Fibroblast of skin of scalp (primary cell): ENCODE measurements at regions not wholly inside any gene's neighbourhood (a gene's known extent, or its start where the extent isn't known, plus 50 kb on each side); places are given as distances from the start of the nearest gene placed in this dataset.

Experiments used
- DNase-seq: peaks from one replicate; pipeline ENCODE4 v3.0.0-alpha.2; 2013

DNA sequence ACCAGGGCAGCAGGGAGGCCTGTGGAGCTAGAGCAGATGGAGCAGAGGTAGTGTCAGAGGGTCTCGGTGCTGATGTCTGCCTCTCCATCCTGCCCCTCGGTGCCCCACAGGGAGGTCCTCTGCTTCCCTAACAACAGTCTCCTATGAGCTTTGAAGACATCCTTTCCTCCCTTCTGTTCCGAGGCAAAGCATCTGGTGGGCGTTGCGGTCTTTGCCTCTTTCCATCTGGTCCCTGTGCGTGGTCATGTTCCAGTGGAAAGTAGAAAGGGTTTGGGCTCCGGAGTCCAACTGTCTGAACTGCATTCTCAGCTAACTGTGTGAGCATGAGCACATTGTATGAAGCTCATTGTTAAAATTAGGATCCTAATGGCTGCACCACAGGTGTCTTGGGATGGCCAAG lies 370.6 kb downstream of the AACS start:
- no peak for DNase-seq

DNA sequence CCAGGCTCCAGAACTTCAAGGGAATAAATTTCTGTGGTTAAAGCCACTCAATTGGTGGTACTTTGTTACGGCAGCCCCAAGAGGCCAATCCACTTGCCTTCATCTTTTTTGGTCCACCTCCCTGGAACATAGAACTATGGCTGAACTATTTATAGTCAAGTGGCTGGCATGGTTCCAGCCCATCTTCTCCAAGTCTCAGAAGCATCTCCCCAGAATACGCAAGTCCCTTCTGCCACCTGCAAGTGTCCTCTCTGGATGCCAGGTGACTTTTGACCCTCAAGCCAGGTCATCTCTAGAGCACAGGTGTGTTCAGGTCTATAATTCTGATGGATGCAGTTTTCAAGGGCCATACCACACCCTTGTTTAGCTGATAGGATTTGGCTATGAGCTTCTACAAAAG lies 371.5 kb downstream of the AACS start:
- DNase-seq, result no peak

DNA sequence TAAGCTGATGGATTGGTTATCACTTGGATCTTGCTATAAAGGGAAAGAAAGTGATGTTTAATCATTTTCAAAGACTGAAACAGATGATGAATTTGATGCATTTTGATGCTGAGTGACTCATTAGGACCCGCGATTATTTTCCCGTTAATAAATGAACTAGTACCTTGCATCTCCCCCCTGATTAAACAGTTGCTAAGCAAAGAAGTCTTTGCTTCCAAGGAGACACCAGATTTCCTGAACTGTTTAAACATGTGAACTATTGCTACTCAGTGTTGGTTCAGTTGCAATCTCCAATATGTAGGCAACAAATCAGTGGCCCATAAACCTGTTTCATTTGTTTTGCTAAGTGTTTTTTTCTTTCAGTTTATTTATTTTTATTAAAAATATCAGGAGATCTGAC lies 375.2 kb downstream of the AACS start:
- DNase-seq, result no peak

DNA sequence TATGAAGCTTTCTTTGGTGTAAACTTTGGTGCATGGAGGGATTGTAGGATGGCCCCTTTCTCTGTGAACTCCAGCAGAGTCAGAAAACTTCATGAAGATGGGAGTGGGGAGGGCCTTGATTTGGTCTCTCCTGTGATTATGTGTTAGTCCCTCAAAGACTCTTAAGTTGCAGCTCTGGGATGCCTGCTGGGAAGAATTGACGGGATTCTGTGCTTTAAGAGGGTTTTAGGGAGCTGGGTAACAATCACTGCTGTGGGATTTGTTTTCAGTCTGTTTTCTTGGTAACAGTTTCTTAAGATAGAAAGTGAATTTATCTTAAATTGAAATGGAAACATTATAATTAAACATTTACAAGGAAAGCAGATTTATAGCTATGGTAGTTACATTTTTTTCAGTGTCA lies 378.1 kb downstream of the AACS start:
- no peak for DNase-seq

DNA sequence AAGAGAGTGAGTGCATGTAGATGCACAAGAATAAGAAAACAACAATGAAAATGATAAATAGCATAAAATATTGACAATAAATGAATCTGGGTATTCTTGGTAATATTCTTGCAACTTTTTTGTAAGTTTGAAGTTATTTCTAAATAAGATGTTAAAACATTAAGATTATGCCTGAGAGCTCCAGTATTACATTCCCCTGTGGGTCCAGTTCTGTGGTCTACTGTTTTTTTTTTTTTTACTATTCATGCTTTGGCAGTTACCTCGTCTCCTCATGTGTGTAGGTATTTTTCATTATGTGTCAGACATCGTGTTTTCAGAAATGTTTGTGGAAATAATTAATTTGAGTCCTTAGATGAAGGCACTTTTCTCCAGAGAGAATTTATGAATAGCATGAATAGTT lies 386.2 kb downstream of the AACS start:
- DNase-seq, result no peak

DNA sequence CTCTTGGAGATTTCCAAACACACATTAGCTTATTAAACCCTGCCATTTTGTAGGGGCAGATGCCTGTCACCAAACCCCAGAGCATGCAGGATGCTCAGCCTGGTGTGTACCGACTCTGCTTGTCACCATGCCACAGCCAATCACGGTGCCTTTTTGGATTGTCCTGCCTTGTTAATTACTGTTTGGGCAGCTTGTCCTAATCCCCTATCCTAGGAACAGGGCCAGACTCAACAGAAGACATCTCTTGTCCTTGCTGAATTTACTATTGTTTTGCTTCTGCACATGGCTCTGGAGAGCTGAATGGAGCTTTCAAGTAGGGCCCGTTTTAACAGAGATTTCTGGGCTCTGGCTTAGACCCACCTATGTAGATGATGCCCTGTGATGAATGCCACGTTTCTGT lies 388.5 kb downstream of the AACS start:
- no peak for DNase-seq

DNA sequence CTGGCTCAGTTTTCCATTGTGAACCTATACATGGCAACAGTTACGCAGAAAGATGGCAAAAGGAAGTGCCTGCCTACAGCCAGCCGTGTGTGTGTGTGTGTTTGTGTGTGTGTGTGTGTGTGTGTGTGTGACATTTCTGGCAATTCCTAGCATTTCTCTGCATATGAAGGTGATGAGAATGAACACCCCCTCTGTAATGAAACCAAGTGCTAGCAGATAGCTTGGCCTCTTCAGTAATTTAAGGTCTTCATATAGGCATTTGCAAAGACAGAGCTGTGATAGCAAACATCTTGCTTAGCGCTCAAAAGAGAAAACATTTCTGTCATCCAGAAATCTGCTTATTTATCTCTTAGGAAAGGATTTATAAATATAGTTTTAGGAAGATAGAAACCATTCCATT lies 389.1 kb downstream of the AACS start:
- no peak for DNase-seq

DNA sequence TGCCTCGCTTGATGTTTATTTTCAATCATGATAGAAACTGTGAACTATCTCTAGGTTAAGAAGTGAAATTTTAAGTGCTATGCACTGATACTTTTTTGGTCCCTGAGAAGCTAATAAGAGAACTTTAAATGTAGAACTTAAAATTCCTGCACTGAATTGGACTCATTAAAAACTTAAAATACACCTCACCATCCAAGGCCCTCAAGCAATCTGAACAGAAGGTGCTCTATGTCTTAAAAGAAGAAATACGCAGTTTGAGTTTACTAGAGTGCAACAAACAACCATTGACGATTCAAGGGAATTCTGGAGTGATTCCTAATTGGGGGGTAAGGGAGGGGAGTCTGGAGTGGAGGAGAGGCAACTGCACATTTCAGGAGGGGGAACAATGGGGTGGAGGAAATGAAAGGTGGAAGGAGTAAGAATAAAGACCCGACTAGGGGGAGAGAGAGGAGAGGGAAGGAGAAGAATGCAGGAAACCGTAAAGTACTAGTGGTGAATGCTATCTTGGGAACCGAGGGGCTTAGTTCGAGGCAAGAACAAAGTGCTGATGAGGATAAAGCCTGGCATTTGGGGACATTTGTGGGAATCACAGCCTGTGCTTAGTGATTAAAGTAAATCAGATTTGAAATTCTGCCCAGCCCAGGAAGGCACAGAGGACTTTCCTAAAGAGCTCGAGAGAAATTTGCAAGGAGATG lies 389.7 kb downstream of the AACS start:
- no peak for DNase-seq

DNA sequence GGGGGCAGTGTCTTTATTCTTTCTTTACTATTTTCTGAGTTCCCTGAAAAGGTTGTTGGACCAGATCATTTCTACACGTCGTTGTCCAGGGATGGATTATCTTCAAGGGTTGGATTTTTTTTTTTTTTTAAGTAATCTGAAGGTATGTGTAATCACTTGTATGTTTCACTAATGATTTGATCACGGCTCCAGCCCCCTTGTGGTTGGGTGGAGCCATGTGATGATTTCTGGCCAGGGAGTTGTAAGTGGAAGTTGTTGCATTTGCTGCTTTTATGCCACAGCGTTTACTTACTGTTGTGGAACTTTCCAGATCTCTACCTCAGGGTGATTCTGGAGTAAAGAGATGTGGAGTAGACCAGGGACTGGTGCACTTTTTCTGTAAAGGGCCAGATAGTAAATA lies 390.3 kb downstream of the AACS start:
- DNase-seq, result no peak

DNA sequence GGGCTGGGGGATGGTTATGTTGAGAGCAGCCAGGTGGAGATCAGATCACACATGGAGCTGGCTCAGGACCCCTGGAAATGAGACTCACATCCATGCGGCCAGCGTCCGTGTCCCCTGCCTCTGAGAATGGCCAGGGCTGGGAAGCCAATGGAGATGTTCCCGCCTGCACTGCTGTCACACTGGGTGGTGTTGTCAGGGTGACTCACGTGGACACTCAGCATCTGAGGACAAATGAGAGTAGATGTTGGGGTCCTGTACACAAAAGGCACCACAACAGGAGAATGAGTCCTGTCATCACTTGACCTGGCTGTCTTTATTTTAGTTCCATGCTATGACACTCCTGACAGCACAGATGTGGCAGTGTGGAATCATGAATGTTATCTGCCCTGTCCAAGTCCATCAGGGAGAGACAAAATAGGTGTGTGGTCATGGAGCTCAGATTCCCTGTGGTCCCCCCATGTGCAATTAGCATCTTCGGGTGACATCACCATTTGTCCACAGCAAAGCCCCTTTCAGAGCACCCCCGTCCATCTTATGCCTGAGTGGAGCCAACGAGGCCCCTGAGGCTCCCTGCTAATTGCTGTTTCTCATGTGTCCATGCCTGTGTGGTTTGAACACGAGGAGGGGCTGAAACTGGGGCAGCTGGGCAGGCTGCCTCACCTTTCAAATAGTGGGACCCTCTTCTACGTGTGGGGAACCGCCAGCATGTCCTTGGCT lies 393.5 kb downstream of the AACS start:
- DNase-seq, result no peak

DNA sequence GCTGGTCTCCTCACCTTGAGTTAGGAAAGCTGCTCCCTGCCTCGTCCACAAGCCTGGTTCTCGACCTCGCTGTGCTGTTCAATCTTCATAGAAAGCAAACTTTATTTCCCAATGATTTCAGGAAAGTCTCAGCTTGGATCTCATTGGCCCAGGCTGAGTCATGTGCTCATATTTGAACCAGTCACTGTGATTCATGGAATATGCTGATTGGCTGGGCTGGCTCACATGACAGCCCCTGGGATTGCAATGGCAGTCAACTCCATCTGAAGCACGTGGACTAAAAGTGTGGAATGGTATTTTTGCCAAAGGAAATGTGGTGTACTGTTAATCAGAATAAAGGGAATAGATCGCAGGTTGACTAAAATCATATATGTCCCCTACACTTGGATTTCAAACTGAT lies 396.6 kb downstream of the AACS start:
- DNase-seq, result no peak

DNA sequence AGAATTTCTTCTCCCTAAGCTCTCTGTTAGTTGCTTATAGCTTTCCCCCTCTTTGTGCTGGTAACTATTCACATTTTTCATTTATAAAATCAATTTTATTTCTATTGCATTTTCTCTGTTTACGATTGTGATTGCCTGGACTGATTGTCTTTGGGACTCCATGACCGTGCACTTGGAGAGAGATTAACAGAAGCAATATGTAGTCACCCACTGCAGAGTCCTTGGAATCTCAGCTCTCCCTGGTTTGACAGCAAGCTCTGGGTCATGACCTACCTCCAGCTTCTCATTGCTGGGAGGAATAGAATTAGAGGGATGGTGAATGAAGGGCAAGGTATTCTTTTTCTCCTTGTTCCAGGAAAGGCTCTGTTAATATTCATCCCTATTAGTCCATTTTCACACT lies 398.2 kb downstream of the AACS start:
- DNase-seq, result no peak

DNA sequence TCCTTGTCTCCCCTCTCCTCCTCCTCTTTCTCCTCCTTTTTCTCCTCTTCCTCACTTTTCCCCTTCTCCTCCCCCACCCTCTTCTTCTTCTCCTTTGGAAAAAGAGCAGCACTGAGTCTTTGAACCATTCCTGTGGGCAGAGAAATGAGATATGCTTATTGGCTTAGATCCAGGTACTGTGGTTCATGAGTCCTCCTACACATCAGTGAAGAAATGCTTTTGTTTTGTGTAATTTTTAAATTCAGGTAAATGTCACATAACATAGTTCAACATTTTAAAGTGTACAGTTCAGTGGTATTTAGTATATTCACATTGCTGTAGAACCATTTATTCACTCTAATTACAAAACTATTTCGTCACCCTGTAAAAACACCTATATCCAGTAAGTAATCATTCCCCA lies 402.1 kb downstream of the AACS start:
- DNase-seq, result no peak

DNA sequence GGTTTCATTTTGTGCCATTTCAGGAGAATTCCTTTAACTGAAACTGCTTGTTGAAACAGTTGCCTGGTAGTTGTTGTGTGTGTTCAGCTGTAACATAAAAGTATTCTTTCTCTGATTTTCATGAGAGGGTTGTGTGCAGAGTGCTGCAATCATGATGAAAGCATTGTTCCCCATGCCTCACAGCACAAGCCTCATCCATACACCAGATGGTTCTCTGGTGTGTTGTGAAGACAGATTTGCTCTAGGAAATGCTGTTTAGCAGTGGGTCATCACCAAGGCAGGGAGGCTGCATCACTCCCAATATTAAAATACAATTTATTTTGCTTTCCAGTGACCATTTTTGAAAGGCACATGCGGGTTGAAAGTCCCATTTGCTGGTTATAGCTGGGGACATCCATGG lies 404.4 kb downstream of the AACS start:
- DNase-seq, result no peak

DNA sequence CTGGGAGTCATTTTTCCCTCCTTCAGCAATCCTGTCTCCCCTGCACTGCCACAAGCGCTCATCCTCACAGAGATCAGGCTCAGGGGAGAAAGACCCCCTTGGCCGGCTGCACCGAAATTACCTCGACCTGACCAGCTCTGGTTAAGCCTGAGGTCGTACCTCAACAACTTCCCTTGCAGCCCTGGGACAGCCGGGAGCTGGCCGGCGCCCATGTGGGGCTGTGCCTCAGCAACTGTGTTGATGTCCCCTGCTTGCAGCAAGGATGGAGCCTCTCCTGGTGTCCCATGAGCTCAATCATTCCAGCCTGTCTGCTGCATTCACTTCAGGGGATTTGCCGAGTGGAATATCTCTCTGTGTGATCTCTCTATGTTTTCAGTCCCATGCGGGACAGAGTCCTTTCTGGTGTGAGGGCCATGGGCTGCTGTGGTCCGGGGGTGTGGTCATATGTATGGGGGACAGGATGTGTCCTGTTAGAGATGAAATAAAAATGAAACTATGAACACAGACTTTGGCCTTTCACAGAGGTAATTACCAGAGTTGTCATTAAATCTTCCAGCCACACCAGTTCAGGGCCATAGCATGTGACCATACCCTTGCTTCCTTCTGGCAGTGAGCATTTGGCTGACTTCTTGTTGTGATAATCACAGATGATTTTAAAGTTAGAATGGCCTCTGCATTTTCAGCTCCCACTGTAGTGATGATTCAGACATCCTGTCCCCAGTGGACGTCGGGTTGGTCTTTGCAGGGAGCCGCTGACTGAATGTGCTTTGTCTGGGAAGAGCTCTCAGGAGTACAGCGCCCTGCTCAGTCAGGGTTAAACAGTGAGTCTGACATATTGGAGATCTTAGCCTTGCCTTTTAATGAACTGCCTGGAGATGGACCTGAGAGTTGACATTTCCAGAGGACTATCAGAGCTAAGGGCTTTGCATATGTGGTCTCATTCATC lies 405.9 kb downstream of the AACS start:
- no peak for DNase-seq

DNA sequence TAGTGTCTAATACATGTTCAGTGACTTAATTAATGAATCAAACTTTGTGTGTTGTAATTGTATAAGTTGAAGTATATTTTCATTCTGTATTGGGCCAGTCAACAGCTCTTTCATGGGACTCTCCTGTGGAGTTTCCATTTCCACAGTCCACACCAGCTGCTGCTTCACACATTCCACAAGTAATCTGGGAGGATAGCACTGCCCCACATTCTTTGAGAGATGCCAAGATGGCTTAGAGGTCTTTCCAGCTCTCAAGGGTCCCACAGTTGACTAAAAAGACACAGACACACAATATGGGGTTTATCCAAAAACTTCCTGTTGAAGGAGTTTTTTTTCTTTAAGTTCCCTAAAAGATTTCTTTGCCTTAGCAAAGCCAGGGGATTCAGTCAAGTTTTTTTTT lies 408.3 kb downstream of the AACS start:
- DNase-seq, result no peak

DNA sequence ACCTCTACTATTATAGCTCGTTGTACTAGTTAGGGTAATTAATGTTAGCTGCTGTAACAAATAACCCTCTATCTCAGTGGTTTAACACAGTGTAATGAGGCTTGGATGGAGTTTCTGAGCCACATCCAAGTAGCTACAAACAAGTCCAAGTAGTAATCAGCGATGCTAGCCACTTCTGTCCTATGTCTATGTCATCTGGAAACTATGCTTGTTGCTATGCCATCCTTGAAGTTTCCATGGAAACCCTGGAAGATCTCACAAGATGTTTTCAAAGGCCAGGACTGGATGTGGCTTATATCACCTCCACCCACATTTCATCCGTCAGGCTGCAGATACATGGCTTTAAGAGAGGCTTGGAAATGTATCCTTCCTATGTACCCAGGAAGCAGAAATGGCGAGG lies 422.1 kb downstream of the AACS start:
- no peak for DNase-seq

DNA sequence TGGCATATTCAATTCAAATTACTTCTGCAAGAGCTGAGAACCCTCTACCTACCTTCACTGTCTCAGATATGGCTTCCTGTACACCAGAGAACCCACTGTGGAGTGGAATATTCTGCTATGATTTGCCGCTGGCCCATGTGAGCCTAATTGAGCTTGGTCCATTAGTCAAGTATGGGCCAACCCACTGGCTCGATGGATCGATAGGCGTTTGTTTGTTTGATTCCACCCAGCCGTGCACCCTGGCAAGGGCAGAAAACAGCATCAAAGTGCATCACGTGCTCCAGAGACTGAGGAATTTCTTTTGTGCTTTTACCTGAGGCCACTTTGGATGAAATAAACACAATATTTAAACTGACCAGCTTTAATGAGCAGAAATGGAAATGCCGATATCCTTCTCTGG lies 426.3 kb downstream of the AACS start:
- DNase-seq, result no peak

DNA sequence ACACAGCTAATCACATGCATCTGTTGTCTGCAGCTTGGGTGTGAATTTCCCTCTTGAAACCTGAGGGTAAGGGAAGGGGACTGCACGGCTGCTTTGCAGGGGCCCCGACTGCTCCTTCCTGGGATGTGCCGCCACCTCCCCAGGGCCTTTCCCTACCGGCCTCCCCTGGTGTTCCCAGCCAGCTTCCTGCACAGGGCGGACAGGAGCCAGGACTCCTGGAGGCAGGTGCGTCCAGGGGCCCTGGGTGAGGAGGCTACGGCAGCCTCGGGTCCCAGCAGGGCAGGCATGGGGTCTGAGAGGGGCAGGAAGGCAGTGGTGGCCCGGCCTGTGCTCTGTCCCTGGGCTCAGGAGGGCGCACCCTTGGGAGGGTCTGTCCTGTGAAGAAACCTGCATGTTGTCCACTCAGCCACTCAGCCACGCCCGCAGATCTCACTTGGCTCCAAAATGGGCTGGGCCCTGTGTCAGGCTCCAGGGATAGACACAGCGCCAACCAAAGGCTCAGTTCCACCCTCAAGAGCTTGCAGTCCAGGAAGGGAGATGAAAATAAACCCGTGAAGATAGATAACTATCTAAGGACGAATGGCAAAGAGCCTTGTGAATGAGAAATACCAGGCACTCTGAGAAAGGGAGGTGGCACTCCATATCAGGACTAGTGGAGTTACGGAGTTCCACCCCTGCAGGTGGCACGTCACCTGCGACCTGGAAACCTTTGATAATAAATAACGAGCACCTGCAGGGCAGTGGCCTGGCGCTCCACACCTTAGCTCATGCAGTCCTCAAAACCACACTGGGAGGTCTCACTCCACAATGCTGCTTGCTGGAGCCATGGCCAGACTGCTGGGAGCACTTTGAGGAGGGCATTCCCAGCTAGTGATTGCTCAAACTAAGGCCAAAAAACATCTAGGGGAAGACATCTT lies 427.4 kb downstream of the AACS start:
- no peak for DNase-seq

DNA sequence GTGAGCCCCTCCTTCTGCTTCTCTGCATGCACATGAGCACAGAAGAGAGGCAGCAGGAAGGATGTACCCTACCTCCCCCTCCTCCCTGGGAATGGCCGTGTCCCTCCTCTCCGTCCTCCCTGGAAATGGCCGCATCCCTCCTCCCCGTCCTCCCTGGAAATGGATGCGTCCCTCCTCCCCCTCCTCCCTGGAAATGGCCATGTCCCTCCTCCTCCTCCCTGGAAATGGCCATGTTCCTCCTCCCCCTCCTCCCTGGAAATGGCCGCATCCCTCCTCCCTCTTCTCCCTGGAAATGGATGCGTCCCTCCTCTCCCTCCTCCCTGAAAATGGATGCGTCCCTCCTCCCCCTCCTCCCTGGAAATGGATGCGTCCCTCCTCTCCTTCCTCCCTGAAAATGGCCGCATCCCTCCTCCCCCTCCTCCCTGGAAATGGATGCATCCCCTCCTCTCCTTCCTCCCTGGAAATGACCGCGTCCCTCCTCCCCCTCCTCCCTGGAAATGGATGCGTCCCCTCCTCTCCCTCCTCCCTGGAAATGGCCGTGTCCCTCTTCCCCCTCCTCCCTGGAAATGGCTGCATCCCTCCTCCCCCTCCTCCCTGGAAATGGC lies 428.6 kb downstream of the AACS start:
- DNase-seq, result no peak

DNA sequence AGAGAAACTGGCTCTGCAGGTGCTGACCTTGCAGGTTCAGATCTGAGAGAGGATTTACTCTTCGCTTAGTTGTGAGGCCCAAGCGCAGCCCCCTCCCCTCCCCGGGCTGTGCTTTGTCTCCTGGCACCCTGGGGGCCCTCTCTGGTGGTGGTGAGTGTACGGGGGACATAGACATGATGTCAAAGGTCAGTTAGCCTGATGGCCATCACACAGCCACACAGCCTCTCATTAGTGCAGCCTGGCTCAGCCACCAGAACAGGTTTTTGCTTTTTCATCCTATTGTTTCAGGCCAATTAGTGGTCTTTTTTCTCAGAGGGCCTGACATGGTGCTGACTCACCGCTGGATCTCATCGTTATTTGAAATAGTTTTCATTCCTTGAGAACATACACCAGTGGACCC lies 437.9 kb downstream of the AACS start:
- no peak for DNase-seq

DNA sequence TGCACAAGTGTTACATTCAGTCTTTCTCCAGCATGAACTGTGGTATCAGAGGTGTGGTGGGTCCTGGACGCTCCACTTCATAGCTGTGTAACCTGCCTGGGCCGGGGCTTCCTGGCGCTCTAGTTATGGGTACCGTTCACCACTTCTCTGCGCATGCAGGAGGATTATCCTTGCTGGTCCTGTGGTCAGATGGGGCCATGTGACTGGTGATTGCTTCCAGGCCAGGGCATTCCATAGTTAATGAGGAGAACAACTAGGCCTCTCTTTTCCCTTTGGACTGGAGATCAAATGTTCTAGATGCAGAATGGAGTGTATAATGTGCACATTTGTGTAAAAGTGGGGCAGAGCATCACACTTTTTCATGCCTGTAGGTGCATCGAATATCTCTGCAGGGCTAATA lies 444.0 kb downstream of the AACS start:
- no peak for DNase-seq
